ENCODE measurements at regions not wholly inside any gene's neighbourhood (a gene's known extent, or its start where the extent isn't known, plus 50 kb on each side); places are given as distances from the start of the nearest gene placed in this dataset.
A peak's percentile ranks its signal among the peaks of the same experiment; 100 is the strongest.

DNA sequence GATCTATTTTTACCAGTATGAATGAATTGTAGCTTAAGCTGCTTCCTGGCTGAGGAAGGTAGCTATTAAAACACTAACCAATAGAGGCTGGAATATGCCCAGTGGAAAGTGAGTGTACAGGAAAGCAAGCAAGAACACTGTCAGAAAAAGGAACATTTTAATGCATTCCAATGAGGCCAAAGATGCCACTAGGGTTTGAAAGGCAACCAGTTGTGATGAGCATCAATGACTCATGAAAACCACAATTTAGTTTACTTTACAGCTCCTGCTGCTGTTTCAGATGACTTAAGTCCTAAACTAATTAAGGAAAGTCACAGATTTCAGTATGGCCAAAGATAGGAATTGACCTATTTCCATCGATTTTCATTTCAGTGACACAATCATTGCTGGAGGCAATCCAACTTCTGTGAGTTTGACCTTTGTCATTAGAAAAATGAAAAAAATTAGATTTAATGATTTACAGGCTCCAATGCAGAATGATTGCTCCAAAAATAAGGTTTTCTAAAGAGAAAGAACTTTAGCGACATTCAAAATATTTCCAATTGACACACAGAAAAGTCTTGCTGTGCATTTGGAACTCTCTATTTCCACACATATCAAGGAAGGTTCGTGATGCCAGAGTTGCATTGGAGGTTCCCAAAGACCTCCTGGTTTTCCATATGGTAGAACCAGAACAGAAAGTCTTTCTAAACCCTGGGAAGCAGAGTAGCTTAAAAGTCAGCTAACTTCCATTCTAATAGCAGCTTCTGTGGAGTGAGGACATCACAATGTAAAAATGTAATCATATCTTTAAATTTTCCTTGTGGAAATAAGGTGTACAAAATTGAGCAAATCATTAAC lies 103.0 kb downstream of the SUCNR1 start:
- H3K9me2 ChIP-seq (ENCODE audit: insufficient read depth), result no peaks in the 10 kb centered on the region; the same call in 1 of the 2 replicates
- in situ Hi-C loops (cut with MboI), result no loop called here
- WGBS, 2 experiments (ENCODE audit: low coverage in 1 of 2, low lambda C conversion rate in 2 of 2, missing lambda C conversion rate in 2 of 2), result 2 to 7% methylated on average over 3 of the region's 3 CpGs
- no peaks in the 10 kb centered on the region for H3K27me3 ChIP-seq (replicated peaks; ENCODE audit: insufficient read depth)
- H3K27ac ChIP-seq, result peak overlapping the region; percentile 53
- H2AFZ ChIP-seq, result no peak overlapping the region
- DNase-seq, result peak; percentile 95
- H4K20me1 ChIP-seq (ENCODE audit: insufficient read depth), result no peaks in the 10 kb centered on the region
- no peaks in the 10 kb centered on the region for H3K79me2 ChIP-seq (ENCODE audit: insufficient read depth)
- peak overlapping the region; percentile 60 for H3K4me3 ChIP-seq
- peak overlapping the region; percentile 79 for H3K4me2 ChIP-seq (ENCODE audit: unreplicated experiment)
- peaks cover 23% of the 10 kb centered on the region for H3F3A ChIP-seq (ENCODE audit: insufficient read depth)
- no peaks in the 10 kb centered on the region for H3K9me3 ChIP-seq (ENCODE audit: low read depth)
- no peak overlapping the region for H3K9ac ChIP-seq
- H3K4me1 ChIP-seq (ENCODE audit: insufficient read depth), result peaks cover 49% of the 10 kb centered on the region
- H3K36me3 ChIP-seq (ENCODE audit: low read depth), result no peaks in the 10 kb centered on the region
- TF ChIP-seq EZH2phosphoT487 (IDR thresholded peaks at IDR 0.05; ENCODE audit: insufficient read depth, low read depth) (0 out of 2 replicates have a peak, but pooled peaks have one; percentile 69), EZH2 (IDR thresholded peaks at IDR 0.05; ENCODE audit: insufficient read depth, poor library complexity, severe bottlenecking) (no peak)

DNA sequence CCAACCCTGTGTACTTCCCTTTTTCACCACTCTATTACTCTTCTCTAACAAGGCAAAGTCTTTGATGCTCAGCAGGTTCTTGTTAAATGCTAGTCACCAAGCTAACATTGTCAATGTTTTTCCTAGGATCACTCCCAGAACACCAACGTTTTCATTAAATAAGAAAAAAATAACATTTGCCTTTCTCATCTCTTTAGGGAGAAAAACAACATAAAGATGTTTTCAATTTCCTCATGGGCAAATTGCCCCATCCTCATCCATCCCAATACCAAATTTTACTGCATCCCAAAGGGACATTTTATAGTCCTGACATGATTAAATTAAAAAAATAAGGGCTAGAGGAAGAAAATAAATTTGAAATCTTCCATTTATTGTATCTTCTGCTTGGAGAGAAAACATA lies 106.5 kb downstream of the SUCNR1 start:
- 4 to 16% methylated on average over 1 of the region's 1 CpG for WGBS, 2 experiments (ENCODE audit: low coverage in 1 of 2, low lambda C conversion rate in 2 of 2, missing lambda C conversion rate in 2 of 2)
- no peaks in the 10 kb centered on the region for H3K9me3 ChIP-seq (ENCODE audit: low read depth)
- H3K27ac ChIP-seq, result no peak overlapping the region
- in situ Hi-C loops (cut with MboI), result no loop called here
- peaks cover 19% of the 10 kb centered on the region for H3F3A ChIP-seq (ENCODE audit: insufficient read depth)
- no peaks in the 10 kb centered on the region for H3K27me3 ChIP-seq (replicated peaks; ENCODE audit: insufficient read depth)
- H3K36me3 ChIP-seq (ENCODE audit: low read depth), result no peaks in the 10 kb centered on the region
- no peak overlapping the region for H3K4me3 ChIP-seq
- no peaks in the 10 kb centered on the region for H4K20me1 ChIP-seq (ENCODE audit: insufficient read depth)
- H3K4me1 ChIP-seq (ENCODE audit: insufficient read depth), result peaks cover 24% of the 10 kb centered on the region
- no peaks in the 10 kb centered on the region for H3K9me2 ChIP-seq (ENCODE audit: insufficient read depth)
- no peak for TF ChIP-seq EZH2phosphoT487 (IDR thresholded peaks at IDR 0.05; ENCODE audit: insufficient read depth, low read depth)
- no peak for TF ChIP-seq EZH2 (IDR thresholded peaks at IDR 0.05; ENCODE audit: insufficient read depth, poor library complexity, severe bottlenecking)
- no peaks in the 10 kb centered on the region for H3K79me2 ChIP-seq (ENCODE audit: insufficient read depth)
- no peak for DNase-seq
- no peak overlapping the region for H3K4me2 ChIP-seq (ENCODE audit: unreplicated experiment)
- no peak overlapping the region for H2AFZ ChIP-seq
- no peak overlapping the region for H3K9ac ChIP-seq

DNA sequence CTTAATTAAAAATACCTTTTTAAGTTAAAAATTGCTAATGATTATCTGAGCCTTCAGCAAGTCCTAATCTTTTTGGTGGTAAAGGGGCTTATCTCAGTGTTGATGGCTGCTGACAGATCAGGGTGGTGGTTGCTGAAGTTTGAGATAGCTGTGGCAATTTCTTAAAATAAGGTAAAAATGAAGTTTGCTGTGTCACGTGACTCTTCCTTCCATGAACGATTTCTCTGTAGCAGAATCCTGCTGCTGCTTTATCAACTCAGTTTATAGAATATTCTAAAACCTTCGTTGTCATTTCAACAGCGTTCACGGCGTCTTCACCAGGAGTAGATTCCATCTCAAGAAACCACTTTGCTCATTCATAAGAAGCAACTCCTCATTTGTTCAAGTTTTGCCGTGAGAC lies 110.1 kb downstream of the SUCNR1 start:
- Histone ChIP-seq H3F3A (ENCODE audit: insufficient read depth) (no peaks in the 10 kb centered on the region), H3K36me3 (ENCODE audit: low read depth) (no peaks in the 10 kb centered on the region), H3K9ac (no peak overlapping the region), H3K4me1 (ENCODE audit: insufficient read depth) (peaks cover 5% of the 10 kb centered on the region; the same call in 1 of the 2 replicates), H2AFZ (no peak overlapping the region), H3K4me3 (no peak overlapping the region), H3K4me2 (ENCODE audit: unreplicated experiment) (no peak overlapping the region), H3K9me2 (ENCODE audit: insufficient read depth) (no peaks in the 10 kb centered on the region), H3K27me3 (replicated peaks; ENCODE audit: insufficient read depth) (no peaks in the 10 kb centered on the region), H3K9me3 (ENCODE audit: low read depth) (no peaks in the 10 kb centered on the region), H3K79me2 (ENCODE audit: insufficient read depth) (no peaks in the 10 kb centered on the region), H3K27ac (no peak overlapping the region), H4K20me1 (ENCODE audit: insufficient read depth) (no peaks in the 10 kb centered on the region)
- TF ChIP-seq EZH2phosphoT487 (IDR thresholded peaks at IDR 0.05; ENCODE audit: insufficient read depth, low read depth), result no peak
- TF ChIP-seq EZH2 (IDR thresholded peaks at IDR 0.05; ENCODE audit: insufficient read depth, poor library complexity, severe bottlenecking), result no peak
- in situ Hi-C loops (cut with MboI), result no loop called here
- WGBS, 2 experiments (ENCODE audit: low coverage in 1 of 2, low lambda C conversion rate in 2 of 2, missing lambda C conversion rate in 2 of 2), result 91 to 92% methylated on average over 7 of the region's 7 CpGs
- no peak for DNase-seq

DNA sequence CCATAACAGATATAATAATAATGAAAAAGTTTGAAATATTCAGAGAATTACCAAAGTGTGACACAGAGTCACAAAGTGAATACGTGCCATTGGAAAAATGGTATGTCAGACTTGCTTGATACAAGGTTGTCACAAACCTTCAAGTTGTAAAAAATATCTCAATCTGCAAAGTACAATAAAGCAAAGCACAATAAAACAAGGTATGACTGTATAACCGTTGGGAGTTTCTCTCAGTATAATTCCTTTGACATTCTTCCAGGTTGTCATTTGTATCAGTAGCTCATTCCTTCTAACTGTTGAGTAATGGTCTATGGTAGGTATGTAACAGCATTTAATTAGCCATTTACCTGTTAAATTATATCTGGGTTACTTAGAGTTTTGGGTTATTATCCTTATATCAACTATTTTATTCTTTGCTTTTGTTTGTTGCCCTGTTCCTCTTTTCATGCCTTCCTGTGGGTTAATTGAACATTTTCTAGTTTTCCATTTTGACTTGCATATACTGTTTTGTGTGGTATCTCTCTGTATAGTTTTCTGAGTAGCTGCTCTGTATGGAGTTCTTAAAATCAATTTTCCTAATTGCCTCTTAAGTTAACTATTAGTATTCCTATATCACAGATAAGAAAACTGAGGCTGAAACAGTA lies 112.5 kb downstream of the SUCNR1 start:
- H3K79me2 ChIP-seq (ENCODE audit: insufficient read depth), result no peaks in the 10 kb centered on the region
- H3F3A ChIP-seq (ENCODE audit: insufficient read depth), result no peaks in the 10 kb centered on the region
- H3K9me3 ChIP-seq (ENCODE audit: low read depth), result no peaks in the 10 kb centered on the region
- H2AFZ ChIP-seq, result no peak overlapping the region
- H3K4me3 ChIP-seq, result no peak overlapping the region
- in situ Hi-C loops (cut with MboI), result no loop called here
- no peak overlapping the region for H3K4me2 ChIP-seq (ENCODE audit: unreplicated experiment)
- no peak for DNase-seq
- no peak overlapping the region for H3K9ac ChIP-seq
- no peaks in the 10 kb centered on the region for H3K9me2 ChIP-seq (ENCODE audit: insufficient read depth)
- no peaks in the 10 kb centered on the region for H3K36me3 ChIP-seq (ENCODE audit: low read depth)
- no peaks in the 10 kb centered on the region for H3K4me1 ChIP-seq (ENCODE audit: insufficient read depth)
- H4K20me1 ChIP-seq (ENCODE audit: insufficient read depth), result no peaks in the 10 kb centered on the region
- TF ChIP-seq EZH2 (IDR thresholded peaks at IDR 0.05; ENCODE audit: insufficient read depth, poor library complexity, severe bottlenecking) (no peak), EZH2phosphoT487 (IDR thresholded peaks at IDR 0.05; ENCODE audit: insufficient read depth, low read depth) (no peak)
- H3K27me3 ChIP-seq (replicated peaks; ENCODE audit: insufficient read depth), result no peaks in the 10 kb centered on the region
- 81 to 93% methylated on average over 2 of the region's 2 CpGs for WGBS, 2 experiments (ENCODE audit: low coverage in 1 of 2, low lambda C conversion rate in 2 of 2, missing lambda C conversion rate in 2 of 2)
- no peak overlapping the region for H3K27ac ChIP-seq

Measured in GM23248 (cell line).